ENCODE measurements at regions not wholly inside any gene's neighbourhood (a gene's known extent, or its start where the extent isn't known, plus 50 kb on each side); places are given as distances from the start of the nearest gene placed in this dataset.

DNA sequence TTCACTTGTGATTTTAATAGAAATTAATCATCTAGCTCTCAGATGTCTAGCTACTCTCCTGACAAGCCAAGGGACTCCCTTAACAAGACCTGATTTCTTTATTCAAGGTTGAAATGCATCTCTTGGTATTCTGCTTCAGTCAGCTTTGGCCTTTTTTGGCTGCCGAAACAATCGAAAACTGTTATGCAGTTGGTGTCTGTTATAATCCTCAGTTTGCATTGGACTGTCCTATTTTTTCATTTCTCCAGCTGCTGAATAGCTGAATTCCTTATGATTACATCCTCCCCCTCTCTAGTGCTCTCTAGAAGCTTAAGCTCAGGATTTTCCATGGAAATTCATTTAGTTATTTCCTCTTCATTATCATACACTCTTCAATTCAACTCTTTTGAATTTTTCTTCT lies 177.2 kb downstream of the TRIML1 start:
- TF ChIP-seq, protein P1, sequence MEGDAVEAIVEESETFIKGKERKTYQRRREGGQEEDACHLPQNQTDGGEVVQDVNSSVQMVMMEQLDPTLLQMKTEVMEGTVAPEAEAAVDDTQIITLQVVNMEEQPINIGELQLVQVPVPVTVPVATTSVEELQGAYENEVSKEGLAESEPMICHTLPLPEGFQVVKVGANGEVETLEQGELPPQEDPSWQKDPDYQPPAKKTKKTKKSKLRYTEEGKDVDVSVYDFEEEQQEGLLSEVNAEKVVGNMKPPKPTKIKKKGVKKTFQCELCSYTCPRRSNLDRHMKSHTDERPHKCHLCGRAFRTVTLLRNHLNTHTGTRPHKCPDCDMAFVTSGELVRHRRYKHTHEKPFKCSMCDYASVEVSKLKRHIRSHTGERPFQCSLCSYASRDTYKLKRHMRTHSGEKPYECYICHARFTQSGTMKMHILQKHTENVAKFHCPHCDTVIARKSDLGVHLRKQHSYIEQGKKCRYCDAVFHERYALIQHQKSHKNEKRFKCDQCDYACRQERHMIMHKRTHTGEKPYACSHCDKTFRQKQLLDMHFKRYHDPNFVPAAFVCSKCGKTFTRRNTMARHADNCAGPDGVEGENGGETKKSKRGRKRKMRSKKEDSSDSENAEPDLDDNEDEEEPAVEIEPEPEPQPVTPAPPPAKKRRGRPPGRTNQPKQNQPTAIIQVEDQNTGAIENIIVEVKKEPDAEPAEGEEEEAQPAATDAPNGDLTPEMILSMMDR (IDR thresholded peaks at IDR 0.05; ENCODE audit: borderline replicate concordance, control extremely low read depth, extremely low read depth, insufficient read depth, missing control alignments) = no peak
- in situ Hi-C loops (cut with MboI; ENCODE audit: low sequenced_read_pairs, unreplicated experiment) = no loop called here
- no peak for DNase-seq (ENCODE audit: low spot score)

DNA sequence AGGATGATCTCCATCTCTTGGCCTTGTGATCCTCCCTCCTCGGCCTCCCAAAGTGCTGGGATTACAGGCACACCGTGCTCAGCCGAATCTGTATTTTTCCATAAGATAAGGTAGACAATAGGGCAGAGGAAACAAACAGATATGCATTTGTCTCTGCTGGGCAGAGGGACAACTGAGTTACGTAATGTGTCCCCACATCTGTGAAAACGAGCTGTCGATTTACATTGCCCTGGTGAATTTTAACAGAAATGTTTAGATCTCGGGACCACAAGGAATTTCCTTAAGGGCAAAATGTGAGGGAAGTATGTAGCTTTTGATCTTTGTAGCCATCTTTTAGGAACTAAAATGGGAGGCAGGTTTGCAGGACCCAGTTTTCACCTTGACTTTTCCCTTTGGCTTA lies 189.7 kb downstream of the TRIML1 start:
- in situ Hi-C loops (cut with MboI; ENCODE audit: low sequenced_read_pairs, unreplicated experiment) = no loop called here
- no peak for DNase-seq (ENCODE audit: low spot score)
- TF ChIP-seq, protein P1 (IDR thresholded peaks at IDR 0.05; ENCODE audit: borderline replicate concordance, control extremely low read depth, extremely low read depth, insufficient read depth, missing control alignments) = no peak

DNA sequence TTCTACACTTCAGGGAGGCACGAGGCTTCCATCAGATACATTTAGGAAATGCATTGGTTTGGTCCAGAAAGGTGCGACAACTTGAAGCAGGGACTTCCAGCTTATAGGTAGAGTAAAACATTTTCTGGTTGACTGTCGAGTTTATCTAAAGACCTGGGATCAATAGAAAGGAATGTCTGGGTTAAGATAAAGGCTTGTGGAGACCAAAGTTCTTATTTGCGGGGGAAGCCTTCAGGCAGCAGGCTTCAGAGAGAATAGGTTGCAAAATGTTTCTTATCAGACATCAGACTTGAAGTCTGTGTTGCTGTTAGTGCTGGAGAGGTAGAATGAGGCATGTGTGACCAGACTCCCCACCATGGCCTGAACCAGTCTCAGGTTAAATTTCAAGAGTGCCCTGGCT lies 190.3 kb downstream of the TRIML1 start:
- in situ Hi-C loops (cut with MboI; ENCODE audit: low sequenced_read_pairs, unreplicated experiment) = no loop called here
- TF ChIP-seq, protein P1 (IDR thresholded peaks at IDR 0.05; ENCODE audit: borderline replicate concordance, control extremely low read depth, extremely low read depth, insufficient read depth, missing control alignments) = no peak
- DNase-seq (ENCODE audit: low spot score) = no peak

- in situ Hi-C loops (cut with MboI; ENCODE audit: low sequenced_read_pairs, unreplicated experiment) = no loop called here
- no peak for DNase-seq (ENCODE audit: low spot score)
- TF ChIP-seq, protein P1 (IDR thresholded peaks at IDR 0.05; ENCODE audit: borderline replicate concordance, control extremely low read depth, extremely low read depth, insufficient read depth, missing control alignments) = no peak
Measured at GRCh38 chr4:188332265-188332664, 193.0 kb downstream of the TRIML1 start.

DNA sequence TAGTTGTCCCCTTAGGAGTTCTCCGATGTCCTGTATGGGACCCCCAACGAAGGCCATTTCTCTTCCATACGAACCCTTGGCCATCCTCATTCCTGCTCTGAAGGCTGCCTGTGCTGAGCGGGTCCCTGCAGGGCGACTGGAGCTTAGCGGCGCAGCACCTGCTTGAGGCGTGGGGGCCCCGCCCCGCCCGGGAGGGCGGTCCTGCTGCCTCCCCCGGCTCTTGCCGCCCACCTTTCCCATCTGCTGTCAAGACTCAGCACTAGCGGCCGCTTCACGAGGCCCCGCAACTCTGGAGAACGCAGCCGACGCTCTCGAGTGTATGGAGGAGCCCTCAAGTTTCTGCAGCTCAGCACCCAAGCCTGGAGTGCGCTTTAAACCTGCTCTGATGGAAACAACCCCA lies 197.7 kb downstream of the TRIML1 start:
- no peak for DNase-seq (ENCODE audit: low spot score)
- in situ Hi-C loops (cut with MboI; ENCODE audit: low sequenced_read_pairs, unreplicated experiment) = no loop called here
- TF ChIP-seq, protein P1 (IDR thresholded peaks at IDR 0.05; ENCODE audit: borderline replicate concordance, control extremely low read depth, extremely low read depth, insufficient read depth, missing control alignments) = no peak

DNA sequence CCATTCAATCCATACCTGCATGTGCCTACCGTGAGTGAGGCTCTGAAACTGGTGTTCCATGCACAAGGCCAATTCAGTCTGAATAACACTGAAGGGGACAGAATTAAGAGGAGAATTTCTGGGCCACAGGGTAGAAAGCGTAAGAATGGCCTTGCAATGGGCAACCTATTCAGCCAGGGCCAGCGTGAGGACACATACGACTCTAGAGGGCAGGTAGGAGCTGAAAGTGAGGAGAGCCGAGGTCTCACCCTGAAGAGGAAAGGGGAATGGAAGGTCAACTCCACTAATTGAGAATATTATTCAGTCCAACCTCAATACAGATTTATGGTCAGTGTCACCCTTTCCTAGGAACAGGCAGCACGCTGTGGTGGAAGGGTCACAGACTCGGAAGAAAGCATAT lies 202.2 kb downstream of the TRIML1 start:
- no peak for DNase-seq (ENCODE audit: low spot score)
- in situ Hi-C loops (cut with MboI; ENCODE audit: low sequenced_read_pairs, unreplicated experiment) = no loop called here

More for the DNA sequence above, 202.2 kb downstream of the TRIML1 start:
- TF ChIP-seq, protein P1 (IDR thresholded peaks at IDR 0.05; ENCODE audit: borderline replicate concordance, control extremely low read depth, extremely low read depth, insufficient read depth, missing control alignments) = no peak
